CD4-positive, CD25-positive, alpha-beta regulatory T cell (primary cell): ENCODE measurements at regions not wholly inside any gene's neighbourhood (a gene's known extent, or its start where the extent isn't known, plus 50 kb on each side); places are given as distances from the start of the nearest gene placed in this dataset.

Experiments
- ATAC-seq, 2 donors: fragments of 150-1000 bp; cut with Tn5 transposase; one replicate each; pipeline ENCODE4 v1.10.0; 2021; ENCODE audit warnings: low read depth in 2 of 2, moderate number of reproducible peaks in 2 of 2, moderate library complexity in 1 of 2
- DNase-seq, 3 donors: peaks; one replicate each; pipeline versions ENCODE4 v3.0.0 to v3.0.0-alpha.2; 2012 to 2022; ENCODE audit warnings: mixed read lengths in 1 of 3
- H3K27ac ChIP-seq: one replicate; pipeline ENCODE4 v1.7.0; 2013; ENCODE audit warnings: mild to moderate bottlenecking, low read length; ENCODE audit not compliant: insufficient read depth, poor library complexity, severe bottlenecking
- H3K27me3 ChIP-seq: one replicate; pipeline ENCODE4 v1.7.0; 2013; ENCODE audit warnings: low read length; ENCODE audit not compliant: control insufficient read depth, insufficient read depth
- H3K36me3 ChIP-seq: one replicate; pipeline ENCODE4 v1.7.0; 2013; ENCODE audit warnings: mild to moderate bottlenecking, low read length, moderate library complexity; ENCODE audit not compliant: control insufficient read depth, insufficient read depth
- H3K4me1 ChIP-seq: 2 replicates; pipeline ENCODE4 v1.7.0; 2013; ENCODE audit warnings: mild to moderate bottlenecking, low read length; ENCODE audit not compliant: insufficient read depth, control insufficient read depth, poor library complexity, severe bottlenecking
- H3K4me3 ChIP-seq: one replicate; pipeline ENCODE4 v1.7.0; 2013; ENCODE audit warnings: low read depth, mild to moderate bottlenecking, low read length, moderate library complexity
- H3K9me3 ChIP-seq, 2 experiments: 1 replicate in 1 of 2; 2 replicates in 1 of 2; pipeline ENCODE4 v1.7.0; 2013; ENCODE audit warnings: low read length in 2 of 2, mild to moderate bottlenecking in 1 of 2, moderate library complexity in 1 of 2; ENCODE audit not compliant: control insufficient read depth in 2 of 2
- H3K27ac Mint-ChIP-seq, 3 donors: one replicate each; pipeline ENCODE4 v1.8.0; 2020 to 2022; ENCODE audit warnings: mild to moderate bottlenecking in 3 of 3, mixed read lengths in 3 of 3, moderate library complexity in 2 of 3
- H3K27me3 Mint-ChIP-seq: one replicate; pipeline ENCODE4 v1.8.0; 2022; ENCODE audit warnings: mild to moderate bottlenecking, mixed read lengths
- H3K36me3 Mint-ChIP-seq: one replicate; pipeline ENCODE4 v1.8.0; 2020; ENCODE audit warnings: mixed read lengths
- H3K4me1 Mint-ChIP-seq, 4 donors: one replicate each; pipeline ENCODE4 v1.8.0; 2020 to 2022; ENCODE audit warnings: mixed read lengths in 4 of 4, mild to moderate bottlenecking in 1 of 4
- H3K4me3 Mint-ChIP-seq, 4 donors: one replicate each; pipeline ENCODE4 v1.8.0; 2020 to 2022; ENCODE audit warnings: mild to moderate bottlenecking in 4 of 4, mixed read lengths in 4 of 4, moderate library complexity in 3 of 4
- H3K9me3 Mint-ChIP-seq, 7 donors: one replicate each; pipeline ENCODE4 v1.8.0; 2020 to 2022; ENCODE audit warnings: mixed read lengths in 7 of 7, mild to moderate bottlenecking in 3 of 7, moderate library complexity in 2 of 7

GRCh38 chr7:136807598-136807997 is 60.9 kb upstream of the CHRM2 start:
- DNase-seq (no peak), ATAC-seq (no peak)
- Histone ChIP-seq H3K27ac (no peak overlapping the region), H3K36me3 (no peaks in the 10 kb centered on the region), H3K9me3 (no peaks in the 10 kb centered on the region), H3K27me3 (no peaks in the 10 kb centered on the region), H3K4me1 (no peaks in the 10 kb centered on the region), H3K4me3 (no peak overlapping the region)
- Mint-ChIP-seq H3K36me3 (no peaks in the 10 kb centered on the region), H3K27ac (no peak overlapping the region), H3K4me1 (no peaks in the 10 kb centered on the region), H3K27me3 (no peaks in the 10 kb centered on the region), H3K9me3 (peaks cover 1 to 27% (median 5%) of the 10 kb centered on the region in 7 donors), H3K4me3 (no peak overlapping the region)

- ATAC-seq (no peak), DNase-seq (no peak)
- Mint-ChIP-seq H3K27ac (no peak overlapping the region), H3K9me3 (peaks cover 0 to 33% (median 8%) of the 10 kb centered on the region in 7 donors), H3K4me1 (no peaks in the 10 kb centered on the region), H3K27me3 (no peaks in the 10 kb centered on the region), H3K4me3 (no peak overlapping the region), H3K36me3 (no peaks in the 10 kb centered on the region)
- no peak overlapping the region for H3K4me3 ChIP-seq
- H3K27me3 ChIP-seq, result no peaks in the 10 kb centered on the region
- H3K4me1 ChIP-seq, result no peaks in the 10 kb centered on the region
- H3K27ac ChIP-seq, result no peak overlapping the region
- peaks cover 0 to 2% of the 10 kb centered on the region in 2 experiments for H3K9me3 ChIP-seq
- no peaks in the 10 kb centered on the region for H3K36me3 ChIP-seq
Observed at GRCh38 chr7:136803028-136803427, 65.4 kb upstream of the CHRM2 start.

GRCh38 chr7:136783934-136784333 is 84.5 kb upstream of the CHRM2 start:
- no peaks in the 10 kb centered on the region for H3K4me1 ChIP-seq
- no peak overlapping the region for H3K27ac ChIP-seq
- H3K36me3 Mint-ChIP-seq, result no peaks in the 10 kb centered on the region
- no peaks in the 10 kb centered on the region for H3K36me3 ChIP-seq
- H3K9me3 ChIP-seq, result no peaks in the 10 kb centered on the region
- H3K27me3 ChIP-seq, result no peaks in the 10 kb centered on the region
- H3K4me3 Mint-ChIP-seq, result no peak overlapping the region
- no peak for ATAC-seq
- no peaks in the 10 kb centered on the region for H3K4me1 Mint-ChIP-seq
- no peak for DNase-seq
- H3K4me3 ChIP-seq, result no peak overlapping the region
- H3K27ac Mint-ChIP-seq, result no peak overlapping the region
- no peaks in the 10 kb centered on the region for H3K27me3 Mint-ChIP-seq
- peaks cover 0 to 9% (median 3%) of the 10 kb centered on the region in 7 donors for H3K9me3 Mint-ChIP-seq

GRCh38 chr7:136741941-136742340 is 126.5 kb upstream of the CHRM2 start:
- ATAC-seq (no peak), DNase-seq (no peak)
- Histone ChIP-seq H3K36me3 (no peaks in the 10 kb centered on the region), H3K4me3 (no peak overlapping the region), H3K9me3 (peaks cover 0 to 10% of the 10 kb centered on the region in 2 experiments), H3K4me1 (no peaks in the 10 kb centered on the region), H3K27me3 (no peaks in the 10 kb centered on the region), H3K27ac (no peak overlapping the region)
- Mint-ChIP-seq H3K4me3 (no peak overlapping the region), H3K27ac (no peak overlapping the region), H3K36me3 (no peaks in the 10 kb centered on the region), H3K9me3 (peaks cover 2 to 29% (median 9%) of the 10 kb centered on the region in 7 donors), H3K27me3 (no peaks in the 10 kb centered on the region), H3K4me1 (no peaks in the 10 kb centered on the region)

GRCh38 chr7:136728945-136729344 is 139.5 kb upstream of the CHRM2 start:
- Histone ChIP-seq H3K4me1 (no peaks in the 10 kb centered on the region), H3K27ac (no peak overlapping the region), H3K9me3 (no peaks in the 10 kb centered on the region), H3K36me3 (no peaks in the 10 kb centered on the region), H3K27me3 (no peaks in the 10 kb centered on the region), H3K4me3 (no peak overlapping the region)
- H3K27ac Mint-ChIP-seq, result no peak overlapping the region
- H3K4me3 Mint-ChIP-seq, result no peak overlapping the region
- H3K4me1 Mint-ChIP-seq, result peaks cover 0 to 6% (median 2%) of the 10 kb centered on the region in 4 donors
- peaks cover 2 to 51% (median 14%) of the 10 kb centered on the region in 7 donors for H3K9me3 Mint-ChIP-seq
- no peaks in the 10 kb centered on the region for H3K27me3 Mint-ChIP-seq
- H3K36me3 Mint-ChIP-seq, result no peaks in the 10 kb centered on the region
- ATAC-seq (no peak), DNase-seq (no peak)

GRCh38 chr7:136726460-136726859 is 142.0 kb upstream of the CHRM2 start:
- Histone ChIP-seq H3K27me3 (no peaks in the 10 kb centered on the region), H3K4me1 (no peaks in the 10 kb centered on the region), H3K9me3 (no peaks in the 10 kb centered on the region), H3K4me3 (no peak overlapping the region), H3K36me3 (no peaks in the 10 kb centered on the region), H3K27ac (no peak overlapping the region)
- H3K4me3 Mint-ChIP-seq, result no peak overlapping the region
- H3K36me3 Mint-ChIP-seq, result no peaks in the 10 kb centered on the region
- H3K9me3 Mint-ChIP-seq, result peaks cover 2 to 40% (median 11%) of the 10 kb centered on the region in 7 donors
- H3K27me3 Mint-ChIP-seq, result no peaks in the 10 kb centered on the region
- DNase-seq (no peak), ATAC-seq (no peak)
- H3K27ac Mint-ChIP-seq, result no peak overlapping the region
- peaks cover 0 to 5% (median 0%) of the 10 kb centered on the region in 4 donors for H3K4me1 Mint-ChIP-seq

GRCh38 chr7:136717910-136718557 is 150.4 kb upstream of the CHRM2 start:
- DNase-seq (no peak), ATAC-seq (no peak)
- no peaks in the 10 kb centered on the region for H3K4me1 Mint-ChIP-seq
- H3K9me3 Mint-ChIP-seq, result peaks cover 0 to 20% (median 3%) of the 10 kb centered on the region in 7 donors
- H3K27me3 ChIP-seq, result no peaks in the 10 kb centered on the region
- H3K4me3 Mint-ChIP-seq, result no peak overlapping the region
- no peak overlapping the region for H3K27ac Mint-ChIP-seq
- H3K4me1 ChIP-seq, result no peaks in the 10 kb centered on the region
- no peak overlapping the region for H3K27ac ChIP-seq
- no peaks in the 10 kb centered on the region for H3K36me3 ChIP-seq
- H3K9me3 ChIP-seq, result no peaks in the 10 kb centered on the region
- H3K4me3 ChIP-seq, result no peak overlapping the region
- no peaks in the 10 kb centered on the region for H3K36me3 Mint-ChIP-seq
- no peaks in the 10 kb centered on the region for H3K27me3 Mint-ChIP-seq

GRCh38 chr7:136714062-136714461 is 154.4 kb upstream of the CHRM2 start:
- H3K4me1 Mint-ChIP-seq, result no peaks in the 10 kb centered on the region
- no peaks in the 10 kb centered on the region for H3K36me3 Mint-ChIP-seq
- H3K4me3 Mint-ChIP-seq, result no peak overlapping the region
- peaks cover 2 to 22% (median 5%) of the 10 kb centered on the region in 7 donors for H3K9me3 Mint-ChIP-seq
- H3K27ac Mint-ChIP-seq, result no peak overlapping the region
- ATAC-seq, result no peak
- H3K27me3 Mint-ChIP-seq, result no peaks in the 10 kb centered on the region
- Histone ChIP-seq H3K27ac (no peak overlapping the region), H3K4me3 (no peak overlapping the region), H3K27me3 (no peaks in the 10 kb centered on the region), H3K9me3 (no peaks in the 10 kb centered on the region), H3K4me1 (no peaks in the 10 kb centered on the region), H3K36me3 (no peaks in the 10 kb centered on the region)
- no peak for DNase-seq
